GM23248 (cell line): ENCODE measurements at regions not wholly inside any gene's neighbourhood (a gene's known extent, or its start where the extent isn't known, plus 50 kb on each side); places are given as distances from the start of the nearest gene placed in this dataset.

Experiments
- EZH2 ChIP-seq: fragments of 200-600 bp; sonication (generic); IDR thresholded peaks from 2 replicates; pipeline ENCODE4 v1.6.1; 2018; ENCODE audit warnings: antibody characterized with exemption, mild to moderate bottlenecking; ENCODE audit not compliant: insufficient read depth, poor library complexity, severe bottlenecking
- EZH2phosphoT487 ChIP-seq: fragments of 200-600 bp; sonication (generic); IDR thresholded peaks from 2 replicates; pipeline ENCODE4 v1.6.1; 2018; ENCODE audit warnings: antibody characterized with exemption, moderate library complexity, mild to moderate bottlenecking, low read depth; ENCODE audit not compliant: insufficient read depth

DNA sequence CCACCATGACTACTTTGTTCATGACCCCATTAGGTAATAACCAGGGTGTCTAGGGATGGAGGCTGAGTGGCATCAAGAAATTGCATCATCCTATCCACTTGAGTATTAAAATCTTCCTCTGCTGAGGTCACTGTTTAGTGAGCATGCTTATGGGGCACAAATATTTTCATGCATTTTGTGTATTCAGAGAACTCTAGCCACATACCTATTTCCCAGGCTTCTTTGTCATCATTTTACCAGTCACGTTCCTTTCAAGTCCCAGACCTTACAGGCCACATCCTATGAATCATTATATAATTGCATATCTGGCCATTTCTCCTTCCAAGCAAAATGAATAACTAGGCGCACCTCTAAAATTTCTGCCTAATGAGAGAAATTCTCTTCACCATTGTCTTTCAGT, 1882.9 kb upstream of the AGA start:
- TF ChIP-seq EZH2 (no peak), EZH2phosphoT487 (no peak)
